NCI-H2171 treated with DMSO at 0.1 percent for 48 hours (cell line): ENCODE measurements at regions not wholly inside any gene's neighbourhood (a gene's known extent, or its start where the extent isn't known, plus 50 kb on each side); places are given as distances from the start of the nearest gene placed in this dataset.
A peak's percentile ranks its signal among the peaks of the same experiment; 100 is the strongest.
"Not testable (repeated sequence)": the region's sequence is repeated elsewhere in the genome, so short reads cannot be mapped to it uniquely, and the experiment has no call there.

Source experiments
- DNase-seq: peaks from one replicate; lab custom pipeline; 2025; lab: John Stamatoyannopoulos, UW

- DNase-seq = not testable (repeated sequence)
Observed at GRCh38 chr17:27095821-27096220, 198.1 kb upstream of the WSB1 start.

GRCh38 chr17:27099266-27099665 lies 194.6 kb upstream of the WSB1 start:
- DNase-seq = not testable (repeated sequence)

GRCh38 chr17:27104605-27105221 lies 189.2 kb upstream of the WSB1 start:
- peak; percentile 19 for DNase-seq

- no peak for DNase-seq
Observed at GRCh38 chr17:27105636-27106035, 188.3 kb upstream of the WSB1 start.

GRCh38 chr17:27106347-27106981 lies 187.4 kb upstream of the WSB1 start:
- no peak for DNase-seq

- no peak for DNase-seq
Observed at GRCh38 chr17:27106982-27107360, 186.9 kb upstream of the WSB1 start.

GRCh38 chr17:27107386-27108328 lies 186.3 kb upstream of the WSB1 start:
- not testable (repeated sequence) for DNase-seq

- DNase-seq = no peak
Observed at GRCh38 chr17:27109346-27109745, 184.6 kb upstream of the WSB1 start.

GRCh38 chr17:27153005-27153404 lies 140.9 kb upstream of the WSB1 start:
- no peak for DNase-seq

- DNase-seq = no peak
Observed at GRCh38 chr17:27155866-27156265, 138.0 kb upstream of the WSB1 start.

- DNase-seq = no peak
Observed at GRCh38 chr17:27157297-27157696, 136.6 kb upstream of the WSB1 start.

- DNase-seq = no peak
Observed at GRCh38 chr17:27157898-27158297, 136.0 kb upstream of the WSB1 start.

- no peak for DNase-seq
Observed at GRCh38 chr17:27158382-27158781, 135.5 kb upstream of the WSB1 start.

- DNase-seq = no peak
Observed at GRCh38 chr17:27180322-27180721, 113.6 kb upstream of the WSB1 start.

- DNase-seq = not testable (repeated sequence)
Observed at GRCh38 chr17:27181379-27181925, 112.5 kb upstream of the WSB1 start.

GRCh38 chr17:27181935-27182334 lies 112.0 kb upstream of the WSB1 start:
- DNase-seq = no peak

- DNase-seq = not testable (repeated sequence)
Observed at GRCh38 chr17:27197505-27197904, 96.4 kb upstream of the WSB1 start.

GRCh38 chr17:27199948-27200347 lies 94.0 kb upstream of the WSB1 start:
- DNase-seq = no peak

- DNase-seq = no peak
Observed at GRCh38 chr17:27200476-27200875, 93.4 kb upstream of the WSB1 start.

- no peak for DNase-seq
Observed at GRCh38 chr17:27203241-27203640, 90.7 kb upstream of the WSB1 start.

- DNase-seq = no peak
Observed at GRCh38 chr17:27206447-27206846, 87.5 kb upstream of the WSB1 start.

GRCh38 chr17:27207073-27207513 lies 86.8 kb upstream of the WSB1 start:
- no peak for DNase-seq
